RKO (cell line): ENCODE measurements at regions not wholly inside any gene's neighbourhood (a gene's known extent, or its start where the extent isn't known, plus 50 kb on each side); places are given as distances from the start of the nearest gene placed in this dataset.
A peak's percentile ranks its signal among the peaks of the same experiment; 100 is the strongest.
"Not testable (repeated sequence)": the region's sequence is repeated elsewhere in the genome, so short reads cannot be mapped to it uniquely, and the experiment has no call there.

Experiments used
- DNase-seq: peaks from one replicate; pipeline ENCODE4 v3.0.0-alpha.2; 2016; ENCODE audit warnings: low spot score

DNA sequence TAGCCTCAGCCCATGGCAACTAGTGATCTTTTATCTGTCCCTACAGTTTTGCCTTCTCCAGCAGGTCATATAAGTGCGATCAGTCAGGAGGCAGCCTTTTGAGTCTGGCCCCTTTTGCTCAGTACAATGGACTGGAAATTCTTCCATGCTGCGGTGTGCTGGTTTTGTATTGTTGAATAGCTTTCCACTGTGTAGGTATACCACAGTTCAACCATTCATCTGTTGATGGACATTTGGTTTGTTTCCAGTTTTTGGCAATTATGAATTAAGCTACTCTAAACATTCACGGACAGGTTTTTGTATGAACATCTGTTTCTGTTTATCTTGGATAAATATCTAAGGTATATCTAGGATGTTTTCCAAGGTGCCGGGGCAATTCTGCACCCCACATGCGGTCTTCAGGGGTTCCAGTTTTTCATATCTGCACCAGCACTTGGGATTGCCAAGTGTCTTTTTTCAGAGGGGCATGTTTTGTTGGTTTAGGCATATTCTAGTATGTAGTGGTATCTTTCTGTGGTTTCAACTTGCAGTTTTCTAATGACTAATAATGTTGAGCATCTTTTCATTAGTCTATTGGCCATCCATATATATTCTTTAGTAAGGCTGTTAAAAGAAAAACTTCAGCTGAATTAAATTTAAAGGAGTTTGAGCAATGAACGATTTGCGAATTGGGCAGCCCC, 141.0 kb downstream of the TFAP2C start:
- DNase-seq = no peak

DNA sequence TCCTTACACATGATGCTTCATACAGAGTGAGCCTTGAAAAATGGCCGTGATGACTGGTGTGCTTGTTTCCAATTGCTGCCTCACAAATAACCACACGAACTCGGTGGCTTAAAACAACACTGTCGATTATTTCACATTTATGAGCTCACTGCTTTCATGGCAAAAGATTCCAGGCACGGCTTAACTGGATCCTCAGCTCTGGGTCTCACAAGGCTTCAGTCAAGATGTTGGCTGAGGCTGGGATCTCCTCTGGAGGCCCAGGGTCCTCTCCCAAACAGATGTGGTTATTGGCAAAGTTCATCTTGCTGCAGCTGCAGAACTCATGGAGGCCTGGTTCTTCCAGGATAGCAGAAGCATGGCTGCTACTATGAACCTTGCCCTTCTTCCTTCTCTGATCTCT, 144.6 kb downstream of the TFAP2C start:
- DNase-seq = no peak

DNA sequence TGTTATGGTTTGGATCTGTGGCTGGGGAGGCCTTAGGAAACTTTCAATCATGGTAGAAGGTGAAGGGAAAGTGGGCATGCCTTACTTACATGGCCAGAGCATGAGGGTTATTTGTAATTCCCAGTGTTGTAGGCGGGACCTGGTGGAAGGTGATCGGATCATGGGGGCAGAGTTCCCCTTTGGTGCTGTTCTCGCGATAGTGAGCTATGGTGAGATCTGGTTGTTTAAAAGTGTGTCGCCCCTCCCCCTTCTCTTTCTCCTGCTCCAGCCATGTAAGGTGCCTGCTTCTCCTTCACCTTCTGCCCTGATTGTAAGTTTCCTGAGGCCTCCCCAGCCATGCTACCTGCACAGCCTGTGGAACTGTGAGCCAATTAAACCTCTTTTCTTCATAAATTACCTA, 145.8 kb downstream of the TFAP2C start:
- no peak for DNase-seq

DNA sequence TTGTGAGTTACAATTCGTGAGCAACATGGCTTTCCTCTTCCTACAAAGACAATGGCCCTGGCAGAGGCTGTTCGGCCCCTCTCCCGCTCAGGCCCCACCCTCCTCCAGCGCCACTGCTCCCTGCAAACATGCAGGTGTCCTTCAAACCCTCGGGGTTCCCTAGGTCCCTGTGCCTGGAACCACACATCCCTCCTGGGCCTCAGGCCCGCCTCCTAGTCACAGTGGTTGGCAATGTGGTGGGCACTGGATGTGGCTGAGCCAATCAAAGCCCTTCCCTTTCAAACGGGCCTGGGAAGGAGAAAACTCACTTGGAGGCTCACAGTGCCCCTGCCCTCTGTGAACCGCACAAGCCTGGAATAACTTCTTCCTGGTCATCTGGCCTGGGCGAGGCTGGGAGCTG, 147.2 kb downstream of the TFAP2C start:
- DNase-seq = no peak

DNA sequence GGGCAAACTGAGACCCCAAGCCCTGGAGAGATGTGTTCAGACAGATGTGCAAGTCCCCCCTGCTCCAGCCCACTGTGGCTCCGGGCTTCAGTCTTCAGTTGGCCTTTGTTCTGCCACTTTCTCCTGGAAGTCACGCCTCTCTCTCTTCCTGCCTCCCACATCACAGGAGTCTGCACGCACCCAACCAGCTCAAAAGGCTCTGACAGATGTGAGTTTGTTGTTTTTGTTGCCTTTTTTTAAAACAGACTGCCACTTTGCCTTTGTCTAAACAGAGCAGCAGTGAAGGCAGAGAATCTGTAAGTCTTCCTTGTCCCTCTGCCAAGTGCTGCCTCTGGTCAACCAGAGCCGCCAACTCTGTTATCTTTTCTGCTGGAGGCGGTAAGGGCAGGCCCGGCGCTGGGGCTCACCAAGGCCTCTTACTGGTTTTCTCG, 149.7 kb downstream of the TFAP2C start:
- no peak for DNase-seq

DNA sequence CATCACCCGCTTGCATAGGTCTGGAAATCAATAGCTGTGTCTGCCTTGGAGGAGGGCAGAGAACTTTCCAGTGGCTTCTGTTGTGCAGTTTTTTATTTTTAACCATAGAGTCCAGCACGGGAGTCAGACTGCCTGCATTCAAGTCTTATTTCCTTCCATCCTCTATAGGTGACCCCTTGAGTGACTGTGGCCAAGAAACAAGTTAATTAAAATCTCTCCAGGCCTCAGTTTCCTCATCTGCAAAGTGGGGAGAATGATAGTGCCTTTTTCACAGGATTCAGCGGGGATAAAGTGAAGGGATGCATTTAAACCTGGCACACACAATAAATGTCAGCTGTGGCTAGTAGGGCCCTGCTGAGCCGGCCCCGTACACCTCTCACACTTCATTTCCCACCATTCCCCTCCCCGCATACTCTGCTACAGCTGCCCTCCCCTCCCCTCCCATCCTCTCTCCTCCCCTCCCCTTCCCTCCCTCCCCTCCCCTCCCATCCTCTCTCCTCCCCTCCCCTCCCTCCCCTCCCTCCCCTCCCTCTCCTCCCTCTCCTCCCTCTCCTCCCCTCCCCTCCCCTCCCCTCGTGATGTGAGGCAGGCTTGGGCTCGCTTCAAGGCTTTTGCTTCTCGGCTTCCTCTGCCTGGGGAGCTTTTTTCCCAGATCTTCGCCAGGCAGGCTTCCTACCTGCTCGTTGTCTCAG, 150.5 kb downstream of the TFAP2C start:
- DNase-seq = no peak

DNA sequence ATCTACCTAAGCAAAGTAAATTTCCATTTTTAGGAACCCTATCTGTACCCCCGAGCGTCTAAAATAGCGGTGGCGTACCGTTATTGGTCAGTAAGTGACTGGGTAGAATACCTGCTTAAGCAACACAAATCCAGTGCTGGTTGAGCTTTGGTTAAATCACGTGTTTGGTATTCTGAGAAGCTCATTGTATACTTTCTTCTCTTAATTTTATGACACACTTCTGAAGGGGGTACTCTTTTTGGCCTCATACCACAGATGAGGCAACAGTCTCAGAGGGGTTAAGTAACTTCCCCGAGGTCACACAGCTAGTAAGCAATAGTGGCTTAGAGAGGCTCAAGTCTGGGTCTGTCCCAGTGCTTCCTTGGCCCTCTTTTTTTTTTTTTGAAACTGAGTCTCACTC, 151.2 kb downstream of the TFAP2C start:
- DNase-seq = no peak

DNA sequence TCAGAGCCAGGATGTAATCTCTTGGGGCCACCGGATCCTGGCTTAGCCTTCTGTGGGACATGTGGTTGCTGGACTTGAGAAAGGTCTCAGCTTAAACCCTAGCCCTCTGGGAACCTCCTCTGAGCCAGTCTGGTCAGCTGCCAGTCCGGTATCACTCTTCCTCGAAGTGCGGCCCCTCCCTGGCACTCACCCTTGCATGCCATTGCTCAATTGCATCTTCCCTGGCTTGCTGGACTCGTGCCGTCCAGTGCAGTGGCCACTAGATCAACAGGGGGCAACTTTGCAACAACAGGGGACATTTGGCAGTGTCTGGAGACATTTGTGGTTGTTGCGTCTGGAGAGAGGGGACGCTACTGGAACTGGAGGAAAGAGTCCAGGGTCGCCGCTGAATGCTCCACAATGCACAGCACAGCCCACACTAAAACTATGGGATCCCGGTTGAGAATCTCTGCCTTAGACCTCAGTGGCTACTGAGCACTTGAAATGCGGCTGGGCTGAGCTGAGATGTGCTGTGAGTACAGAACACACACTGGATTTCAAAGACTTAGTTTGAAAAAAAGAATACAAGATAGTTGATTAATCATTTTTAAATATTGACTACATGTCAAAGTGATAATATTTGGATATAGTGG, 152.1 kb downstream of the TFAP2C start:
- no peak for DNase-seq

DNA sequence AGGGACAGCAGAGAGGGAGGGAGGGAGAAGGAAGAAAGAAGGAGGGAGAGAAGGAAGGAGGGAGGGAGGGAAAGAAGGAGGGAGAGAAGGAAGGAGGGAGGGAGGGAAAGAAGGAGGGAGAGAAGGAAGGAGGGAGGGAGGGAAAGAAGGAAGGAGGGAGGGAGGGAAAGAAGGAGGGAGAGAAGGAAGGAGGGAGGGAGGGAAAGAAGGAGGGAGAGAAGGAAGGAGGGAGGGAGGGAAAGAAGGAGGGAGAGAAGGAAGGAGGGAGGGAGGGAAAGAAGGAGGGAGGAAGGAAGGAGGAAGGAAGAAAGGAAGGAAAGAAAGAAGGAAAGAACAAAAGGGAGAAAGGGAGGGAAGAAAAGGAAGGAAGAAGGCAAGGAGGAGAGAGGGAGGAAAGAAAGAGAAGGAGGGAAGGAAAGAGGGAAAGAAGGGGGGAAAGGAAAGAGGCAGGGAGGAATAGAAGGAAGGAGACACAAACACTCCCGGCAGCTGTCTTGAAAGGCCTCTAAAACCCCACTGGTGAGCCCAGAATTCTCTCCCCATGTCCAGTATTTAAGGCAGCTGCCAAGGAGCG, 153.0 kb downstream of the TFAP2C start:
- not testable (repeated sequence) for DNase-seq

DNA sequence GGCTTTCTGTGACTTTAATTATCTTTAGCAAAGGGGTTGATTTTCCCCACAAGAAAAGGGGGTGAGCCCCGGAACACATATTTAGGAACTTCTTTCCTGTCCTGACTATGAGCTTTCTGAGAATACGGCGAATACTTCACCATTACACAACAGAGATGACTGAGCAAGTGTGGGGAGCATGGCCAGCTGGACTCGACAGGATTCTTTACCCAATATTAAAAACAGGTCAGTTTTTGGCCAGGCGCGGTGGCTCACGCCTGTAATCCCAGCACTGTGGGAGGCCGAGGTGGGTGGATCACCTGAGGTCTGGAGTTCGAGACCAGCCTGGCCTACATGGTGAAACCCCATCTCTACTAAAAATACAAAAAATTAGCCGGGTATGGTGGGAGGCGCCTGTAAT, 153.7 kb downstream of the TFAP2C start:
- DNase-seq = not testable (repeated sequence)

DNA sequence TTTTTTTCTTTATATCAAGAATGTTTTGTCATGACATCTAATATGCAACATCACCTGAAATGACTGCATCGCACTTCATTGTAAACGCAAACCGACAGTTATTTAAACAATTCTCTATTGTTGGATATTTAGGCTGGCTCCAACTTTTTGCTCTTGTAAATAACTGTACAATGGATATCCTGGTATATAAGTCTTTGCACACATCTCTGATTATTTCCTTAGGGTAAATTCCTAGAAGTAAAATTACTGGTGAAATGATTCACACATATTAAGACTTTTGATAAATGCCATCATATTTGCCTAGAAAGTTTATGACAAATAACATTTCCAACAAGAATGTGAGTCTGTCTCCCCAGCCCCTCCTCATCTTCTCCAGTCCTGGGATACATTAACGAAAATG, 154.7 kb downstream of the TFAP2C start:
- no peak for DNase-seq

DNA sequence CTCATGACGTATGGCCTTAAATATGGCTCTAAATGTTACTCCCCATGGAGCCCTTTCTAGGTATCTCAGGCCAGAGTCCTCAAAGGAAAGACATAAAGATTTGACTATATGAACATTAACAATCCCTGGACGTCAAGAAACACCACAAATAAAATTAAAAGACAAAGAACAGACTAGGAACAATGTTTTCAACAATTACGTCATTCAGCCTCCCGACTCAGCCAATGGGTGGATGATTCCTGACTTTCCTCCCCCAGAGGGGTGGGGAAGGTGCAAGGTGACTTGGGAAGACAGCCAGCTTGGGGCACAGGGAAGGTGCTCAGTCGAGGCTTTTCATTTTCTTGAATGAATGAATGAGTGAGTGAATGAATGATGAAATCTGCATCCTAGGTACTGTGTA, 157.4 kb downstream of the TFAP2C start:
- no peak for DNase-seq

DNA sequence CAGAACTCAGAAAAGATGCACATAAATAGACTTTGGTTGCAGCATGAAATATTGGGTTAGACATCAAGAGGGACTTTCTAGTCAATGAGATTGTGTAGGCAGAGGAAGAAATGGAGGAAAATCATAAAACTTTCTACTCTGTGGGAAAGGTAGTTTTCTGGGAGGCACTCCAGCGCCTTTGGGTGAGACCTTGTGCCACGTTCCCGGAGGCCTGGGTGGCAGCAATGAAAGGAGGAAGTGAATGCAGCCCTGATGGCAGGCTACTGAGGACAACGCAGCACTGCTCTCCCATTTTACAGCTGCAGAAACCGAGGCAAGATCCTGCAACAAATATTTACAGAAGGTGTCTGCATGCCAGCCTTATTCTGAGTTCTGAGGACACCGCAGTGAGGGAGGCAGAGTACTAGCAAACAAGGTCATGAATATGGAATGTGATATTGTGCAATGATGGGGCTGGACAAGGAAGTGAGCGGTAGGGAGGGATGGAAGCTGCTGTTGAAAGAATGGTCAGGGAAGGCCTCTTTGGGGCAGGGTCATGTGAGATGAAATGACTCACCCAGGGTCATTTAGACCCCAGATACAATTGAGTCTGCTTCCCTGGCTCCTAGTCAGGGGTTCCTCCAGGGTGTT, 159.1 kb downstream of the TFAP2C start:
- DNase-seq = peak; percentile 62

DNA sequence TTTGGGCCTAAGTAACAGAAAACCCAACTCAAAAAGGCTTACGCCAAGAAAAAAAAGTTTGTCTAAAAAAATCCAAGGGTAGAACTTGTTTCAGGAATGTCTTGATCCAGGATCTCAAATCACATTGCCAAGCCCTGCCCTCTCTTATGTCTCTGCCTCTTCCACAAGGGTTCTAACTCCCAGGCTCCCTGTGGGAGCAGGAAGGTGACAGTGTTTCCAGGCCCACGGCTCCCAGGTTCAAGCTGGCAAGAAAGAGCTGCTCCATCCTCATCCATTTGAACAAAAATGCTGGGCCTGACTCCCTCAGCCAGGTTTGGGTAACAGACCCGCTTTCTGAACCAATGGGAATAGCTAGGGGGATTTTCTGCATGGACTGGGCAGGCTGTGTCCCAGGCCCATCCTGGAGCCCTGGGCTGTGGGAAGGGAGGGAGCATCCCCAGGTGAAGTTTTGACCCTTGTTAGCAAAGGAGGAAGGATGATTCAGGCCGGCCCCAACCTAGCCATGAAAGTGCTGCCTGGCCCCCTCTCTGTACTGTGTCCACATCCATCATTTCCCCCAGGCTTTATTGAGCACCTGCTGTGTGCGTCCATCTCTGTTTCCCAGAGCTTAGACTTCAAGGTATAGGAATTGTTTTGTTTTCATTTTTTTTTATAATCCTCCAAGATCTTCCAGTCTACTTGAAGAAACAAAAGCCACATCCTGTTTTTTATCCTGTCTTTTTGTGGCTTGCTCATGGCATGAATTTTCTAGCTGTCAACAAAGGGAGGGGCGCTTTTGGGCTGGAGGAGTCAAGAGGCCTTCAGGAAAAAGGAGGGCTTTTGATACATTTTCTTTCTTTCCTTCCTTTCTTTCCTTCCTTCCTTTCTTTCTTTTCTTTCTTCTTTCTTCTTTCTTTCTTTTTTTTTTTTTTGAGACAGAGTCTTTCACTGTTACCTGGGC, 159.8 kb downstream of the TFAP2C start:
- no peak for DNase-seq

DNA sequence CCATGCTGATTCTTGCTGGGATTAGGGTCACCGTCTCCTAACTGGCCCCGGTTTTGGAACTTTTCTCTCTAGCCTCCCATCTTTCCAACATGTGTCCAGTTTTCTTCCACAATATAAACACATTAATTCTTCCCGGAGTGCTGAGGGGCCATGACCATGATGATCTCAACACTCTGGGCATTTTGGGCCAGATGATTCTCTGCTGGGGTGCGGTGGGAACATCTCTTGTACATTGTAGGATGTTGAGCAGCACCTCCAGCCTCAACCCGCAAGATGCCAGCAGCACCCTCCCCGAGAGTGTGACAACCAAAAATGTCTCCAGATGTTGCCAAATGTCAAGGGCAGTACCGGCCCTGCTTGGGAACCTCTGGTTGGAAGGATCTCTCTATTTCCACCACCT, 164.8 kb downstream of the TFAP2C start:
- no peak for DNase-seq

DNA sequence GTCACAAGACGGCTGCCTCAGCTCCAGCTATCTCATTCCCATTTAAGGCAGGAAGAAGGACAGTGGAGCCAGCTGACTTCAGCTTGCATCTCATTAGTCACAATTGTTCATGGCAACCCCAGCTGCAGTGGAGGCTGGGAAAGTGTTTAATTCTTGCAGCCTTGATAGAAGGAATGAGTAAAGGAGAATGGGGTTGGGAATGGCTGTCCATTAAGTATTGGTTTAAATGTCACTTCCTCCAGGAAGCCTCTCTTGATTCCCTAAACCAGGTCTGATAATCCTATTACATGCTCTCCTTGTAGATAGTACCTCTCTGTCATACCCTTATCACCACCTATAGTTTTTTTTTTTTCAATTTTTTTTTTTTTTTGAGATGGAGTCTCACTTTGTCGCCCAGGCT, 166.4 kb downstream of the TFAP2C start:
- DNase-seq = no peak

DNA sequence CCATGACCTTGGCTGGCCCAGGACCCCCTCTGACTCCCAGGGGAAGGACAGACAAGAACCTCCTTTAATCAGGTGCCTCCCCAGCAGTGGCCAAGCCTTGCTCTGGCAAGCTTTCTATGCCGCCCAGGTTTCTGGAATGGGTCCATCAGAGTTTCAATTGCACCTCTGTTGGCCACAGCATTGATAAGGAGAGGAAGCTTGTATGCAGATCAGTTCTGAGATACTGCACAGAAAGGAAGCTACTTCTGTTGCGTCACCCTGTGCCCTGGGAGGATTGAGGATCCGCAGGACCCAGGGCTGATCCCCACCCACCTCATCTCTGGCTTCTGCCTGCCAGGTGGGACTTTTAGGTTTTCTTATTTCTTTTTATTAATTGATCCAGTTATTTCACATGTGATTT, 167.2 kb downstream of the TFAP2C start:
- no peak for DNase-seq

DNA sequence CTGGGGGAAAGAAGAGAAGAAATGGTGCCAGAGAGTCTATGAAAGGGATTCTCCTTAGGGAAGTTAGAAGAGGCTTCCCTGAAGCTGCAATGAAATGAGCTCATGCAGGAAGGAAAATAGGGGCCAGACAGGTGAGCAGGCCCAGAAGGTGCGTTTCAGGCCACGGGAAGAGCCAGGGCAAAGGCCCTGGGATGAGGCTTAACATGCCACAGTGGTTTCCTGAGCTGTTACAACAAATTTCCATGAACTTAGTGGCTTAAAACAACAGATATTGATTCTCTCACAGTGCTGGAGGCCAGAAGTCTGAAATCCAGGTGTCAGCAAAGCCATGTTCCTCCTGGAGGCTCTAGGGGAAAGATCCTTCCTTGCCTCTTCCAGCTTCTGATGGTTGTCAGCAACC, 167.9 kb downstream of the TFAP2C start:
- DNase-seq = no peak

DNA sequence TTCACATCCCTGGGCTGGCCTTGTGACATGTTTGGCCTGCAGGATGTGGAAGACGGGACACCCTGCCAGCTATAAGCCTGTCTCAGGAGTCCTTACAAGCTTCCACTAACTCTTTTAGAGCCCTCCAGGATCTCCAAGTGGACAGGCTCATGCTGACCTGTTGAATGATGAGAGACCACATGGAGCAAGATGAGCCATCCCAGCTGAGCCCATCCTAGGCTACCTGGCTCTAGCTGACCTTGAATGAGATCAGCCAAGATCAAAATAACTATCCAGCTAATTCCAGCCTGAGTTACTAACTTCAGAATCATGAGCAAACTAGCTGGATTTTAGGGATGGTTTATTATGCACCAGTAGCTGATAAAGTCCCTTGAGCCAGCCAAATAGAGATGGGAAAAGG, 169.5 kb downstream of the TFAP2C start:
- DNase-seq = no peak

DNA sequence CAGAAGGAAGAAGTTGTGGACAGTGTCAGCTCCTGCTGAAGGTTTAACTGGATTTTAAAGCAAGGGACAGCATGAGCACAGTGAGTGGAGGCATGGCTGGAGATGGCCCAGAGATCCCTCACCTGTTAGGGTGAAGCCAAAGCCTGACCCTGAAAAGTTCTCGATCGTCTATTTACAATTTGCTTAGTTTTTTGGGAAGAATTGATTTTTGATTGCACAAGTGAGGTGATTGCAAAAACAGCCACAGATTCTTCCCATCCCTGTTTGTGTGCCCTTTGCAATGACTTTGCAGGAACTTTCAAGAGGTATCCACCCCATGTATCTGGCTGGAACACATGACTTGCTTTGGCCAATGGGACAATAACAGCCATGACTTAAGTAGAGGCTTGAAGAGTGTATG, 170.1 kb downstream of the TFAP2C start:
- no peak for DNase-seq

DNA sequence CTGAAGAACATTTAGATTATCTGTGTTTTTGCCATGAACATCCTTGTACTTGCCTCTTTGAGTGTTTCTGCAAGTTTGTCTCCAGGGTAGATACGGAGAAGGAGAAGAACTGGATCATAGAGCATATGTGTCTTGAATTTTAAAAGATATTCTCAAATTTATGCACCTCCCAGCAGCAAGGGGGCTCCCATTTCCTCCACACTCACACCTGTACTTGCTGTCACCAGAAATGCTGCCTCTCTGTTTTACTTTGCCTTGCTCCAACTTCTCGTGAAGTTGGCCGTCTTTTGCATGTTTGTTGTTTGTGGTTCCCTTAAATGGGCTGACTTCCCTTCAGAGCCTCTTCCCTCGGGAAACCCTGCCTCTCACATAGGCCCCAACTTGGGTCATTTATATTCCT, 171.0 kb downstream of the TFAP2C start:
- DNase-seq = no peak
